NCI-H524 (cell line): ENCODE measurements at regions not wholly inside any gene's neighbourhood (a gene's known extent, or its start where the extent isn't known, plus 50 kb on each side); places are given as distances from the start of the nearest gene placed in this dataset.

ENCODE experiments used
- DNase-seq, 2 experiments: peaks; one replicate each; lab custom pipeline; 2025; lab: John Stamatoyannopoulos, UW

GRCh38 chr4:63814171-63814964 is 594.9 kb downstream of the TECRL start:
- DNase-seq: no peak

- no peak for DNase-seq
These were observed 610.1 kb downstream of the TECRL start for GRCh38 chr4:63799166-63799565.

DNA sequence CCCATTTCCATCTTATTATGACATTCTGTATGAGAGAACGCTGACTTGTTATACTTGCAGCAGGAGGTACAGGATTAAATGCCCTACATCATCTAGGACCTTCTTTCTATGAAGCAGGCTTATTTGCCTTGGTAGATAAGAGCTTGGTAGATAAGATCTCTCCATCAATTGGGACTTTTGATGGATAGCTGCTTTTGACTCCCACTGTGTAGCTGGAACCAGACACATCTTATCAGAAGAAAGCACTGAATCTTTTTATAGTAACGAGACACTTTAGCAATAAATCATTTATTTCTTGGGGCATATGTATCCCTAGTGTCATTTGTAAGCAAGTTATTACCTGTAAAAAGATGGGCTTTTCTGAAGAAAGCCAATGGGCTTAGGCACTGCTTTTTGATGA is 613.9 kb downstream of the TECRL start:
- DNase-seq: no peak

GRCh38 chr4:63790377-63790776 is 618.9 kb downstream of the TECRL start:
- no peak for DNase-seq

- no peak for DNase-seq
These were observed 621.0 kb downstream of the TECRL start for GRCh38 chr4:63788271-63788670.

DNA sequence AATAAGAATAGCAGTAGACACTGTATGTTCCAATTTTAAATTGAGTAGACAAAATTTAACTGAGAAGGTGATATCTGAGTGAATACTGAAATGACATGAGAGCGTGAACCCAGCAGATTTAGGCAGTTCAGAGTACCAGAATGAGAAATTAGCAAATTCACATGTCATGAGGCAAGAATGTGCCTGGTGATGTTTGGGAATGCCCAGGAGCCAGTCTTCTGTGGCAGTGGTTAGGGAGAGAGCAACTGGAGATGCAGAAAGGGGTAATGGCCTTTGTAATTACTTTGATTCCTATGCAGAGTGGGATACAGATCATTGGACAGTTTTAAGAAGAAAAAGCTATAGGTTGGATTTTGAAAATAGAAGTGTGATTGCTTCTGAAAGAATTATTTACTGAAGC is 621.9 kb downstream of the TECRL start:
- DNase-seq: no peak

DNA sequence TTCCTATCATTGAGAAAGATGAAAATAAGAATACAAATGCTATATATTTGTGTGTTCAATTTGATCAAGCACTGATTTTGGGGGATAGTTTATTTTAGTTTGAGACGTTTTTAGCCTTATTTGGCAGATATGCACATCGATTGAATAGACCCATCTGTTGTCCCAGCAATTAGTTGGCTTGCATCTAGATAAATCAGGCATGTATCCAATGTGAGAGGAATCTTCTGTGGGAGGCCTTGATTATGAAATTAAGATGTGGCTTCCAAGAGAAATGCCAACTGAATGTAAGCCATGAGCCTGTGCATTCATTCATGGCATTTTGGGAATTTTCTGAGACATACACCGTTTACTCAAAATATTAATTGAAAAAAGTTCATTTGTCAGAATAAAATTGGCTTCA is 623.1 kb downstream of the TECRL start:
- DNase-seq: no peak

DNA sequence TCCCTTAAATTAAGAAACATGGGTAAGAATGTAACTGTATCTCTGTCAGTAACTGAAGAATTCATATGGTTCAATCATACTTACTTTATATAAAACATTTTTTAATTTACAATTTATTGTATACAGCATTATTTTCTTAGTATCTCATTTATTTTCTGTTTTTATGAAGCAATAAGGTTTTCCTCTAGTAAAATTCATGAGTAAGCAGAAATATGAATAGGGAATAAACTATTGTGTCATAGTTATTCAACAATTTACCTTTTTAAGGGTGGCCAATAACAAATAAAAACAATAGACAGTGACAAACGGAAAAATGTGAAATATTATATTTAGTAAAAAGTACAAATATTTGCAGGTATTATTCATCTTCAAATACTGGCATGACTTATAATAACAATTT is 624.4 kb downstream of the TECRL start:
- no peak for DNase-seq

DNA sequence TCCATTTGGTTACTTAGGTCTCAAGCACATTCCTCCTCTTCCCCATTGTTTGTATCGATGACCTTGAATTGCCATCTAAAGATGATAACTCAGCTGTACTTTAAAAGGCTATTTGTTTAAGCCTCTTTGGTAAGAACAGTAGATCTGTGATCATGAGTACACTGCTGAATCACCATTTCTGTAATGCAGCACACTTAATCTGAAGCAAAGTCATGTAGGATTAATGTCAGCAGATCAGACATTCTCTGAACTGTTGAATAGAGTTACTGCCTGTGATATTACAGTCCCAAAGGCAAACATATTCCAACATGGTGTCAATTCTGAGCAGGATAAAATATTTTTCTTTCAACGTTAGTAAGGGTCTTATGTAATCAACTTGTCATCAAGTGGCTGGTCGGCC is 631.6 kb downstream of the TECRL start:
- no peak for DNase-seq

- DNase-seq: no peak
These were observed 644.9 kb downstream of the TECRL start for GRCh38 chr4:63764400-63764799.

DNA sequence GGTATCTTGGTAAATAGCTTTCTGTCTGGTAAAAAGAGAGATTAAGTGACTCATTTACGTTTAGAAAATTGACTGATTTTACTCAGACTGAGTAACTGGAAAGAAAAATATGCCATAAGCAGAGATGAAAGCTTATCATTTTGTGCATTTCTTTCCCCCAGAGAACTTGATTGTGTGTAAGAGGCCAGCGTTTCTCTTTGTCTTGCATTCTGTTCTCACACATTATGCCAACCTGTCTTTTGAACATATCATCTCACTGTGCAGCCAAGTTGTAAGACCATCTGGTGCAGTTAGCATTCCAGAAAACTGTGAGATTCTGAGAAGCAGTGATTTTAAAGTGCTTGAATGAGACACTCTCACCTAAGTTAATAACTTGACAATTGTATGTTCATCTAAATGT is 651.3 kb downstream of the TECRL start:
- peak in 1 of 2 experiments; percentile 12 for DNase-seq

- no peak for DNase-seq
These were observed 666.4 kb downstream of the TECRL start for GRCh38 chr4:63742882-63743281.

DNA sequence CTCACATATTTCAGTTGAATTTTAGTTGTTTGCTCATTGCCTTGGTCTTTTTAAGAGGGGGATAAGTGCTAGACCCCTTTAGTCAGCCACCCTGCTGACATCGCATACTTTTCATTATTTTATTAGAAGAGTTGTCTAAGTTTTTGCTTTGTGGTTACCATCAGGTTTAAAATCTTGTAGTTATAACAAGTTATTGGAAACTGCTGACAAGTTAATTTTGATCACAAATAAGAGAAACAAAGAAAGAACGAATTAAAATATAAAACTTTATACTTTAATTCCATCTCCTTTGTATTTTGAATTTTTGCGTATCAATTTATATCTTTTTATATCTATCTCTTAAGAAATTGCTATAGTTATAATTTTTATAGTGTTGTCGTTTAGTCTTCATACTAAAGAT is 679.7 kb downstream of the TECRL start:
- DNase-seq: no peak

- no peak for DNase-seq
These were observed 680.6 kb downstream of the TECRL start for GRCh38 chr4:63728480-63729177.

DNA sequence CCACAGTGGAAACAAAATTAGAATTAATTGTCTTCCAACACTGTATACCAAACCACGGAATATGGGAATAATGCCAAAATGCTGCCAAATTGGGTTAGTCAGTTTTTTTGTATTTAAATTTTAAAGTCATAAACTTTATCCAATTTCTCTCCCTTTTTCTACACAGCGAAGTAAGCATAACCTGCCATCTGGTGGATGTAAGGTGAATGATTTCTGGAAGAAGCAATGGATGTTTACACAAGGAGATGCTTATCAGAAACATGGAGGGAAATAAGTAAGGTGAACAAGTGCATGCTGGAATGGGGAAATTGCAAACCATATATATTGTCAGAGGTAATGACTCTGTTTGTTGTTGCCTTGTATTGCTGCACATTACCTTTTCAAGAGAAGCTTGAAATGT is 691.9 kb downstream of the TECRL start:
- peak in 1 of 2 experiments; percentile 33 for DNase-seq

DNA sequence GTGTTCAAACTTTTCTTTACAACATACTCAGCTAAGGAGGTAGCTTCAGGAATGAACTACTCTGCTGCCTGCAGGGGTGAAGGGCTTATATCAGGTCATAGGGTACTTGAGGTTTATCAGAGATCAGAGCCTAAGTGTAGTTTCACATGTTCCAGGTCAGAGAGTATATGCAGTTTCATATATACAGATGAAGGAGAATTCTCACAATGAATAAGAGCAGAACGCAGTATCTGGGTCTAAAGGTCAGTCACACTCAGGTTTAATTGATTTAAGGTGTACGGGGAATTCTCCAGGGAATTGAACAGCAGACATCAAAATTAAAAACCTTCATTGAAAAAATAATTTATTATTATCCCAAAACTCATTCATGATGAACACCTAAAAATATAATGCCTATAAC is 700.6 kb downstream of the TECRL start:
- DNase-seq: no peak

DNA sequence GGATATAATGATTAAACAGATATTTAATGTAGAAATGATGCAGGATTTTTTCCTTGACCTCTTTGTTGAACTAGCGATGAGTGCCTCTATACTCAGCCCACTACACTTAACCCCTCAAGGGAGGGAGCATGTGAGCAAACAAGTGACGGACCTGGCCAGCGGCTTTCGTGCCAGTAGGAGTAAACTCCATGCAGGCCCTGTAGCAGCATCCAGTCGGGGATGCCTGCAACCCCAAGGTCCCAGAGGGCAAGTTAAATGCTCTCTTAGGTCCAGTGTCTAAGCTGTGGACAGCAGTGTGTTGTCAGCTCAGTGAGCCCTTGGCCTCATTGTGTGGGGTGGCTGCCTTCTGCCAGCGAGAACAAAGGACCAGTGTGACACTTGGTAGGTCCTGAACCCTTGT is 708.7 kb downstream of the TECRL start:
- no peak for DNase-seq

GRCh38 chr4:63693321-63693720 is 715.9 kb downstream of the TECRL start:
- DNase-seq: no peak

GRCh38 chr4:63678358-63678931 is 730.8 kb downstream of the TECRL start:
- DNase-seq: no peak

DNA sequence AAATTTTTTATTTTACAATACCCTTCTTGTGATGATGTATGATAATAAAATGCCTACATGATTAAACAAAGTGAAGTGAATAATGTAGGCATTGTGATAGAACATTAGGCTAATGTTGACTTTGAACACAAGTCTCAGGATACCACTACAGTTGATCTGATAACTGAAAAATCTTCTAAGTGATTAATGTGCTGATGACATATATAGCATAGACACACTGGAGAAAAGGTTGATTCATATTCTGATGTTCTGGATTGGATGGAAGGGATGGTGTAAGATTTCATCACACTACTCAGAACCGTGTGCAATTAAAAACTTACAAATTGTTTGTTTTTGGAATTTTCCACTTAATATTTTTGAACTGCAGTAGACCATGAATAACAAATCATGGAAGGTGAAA is 738.5 kb downstream of the TECRL start:
- no peak for DNase-seq

DNA sequence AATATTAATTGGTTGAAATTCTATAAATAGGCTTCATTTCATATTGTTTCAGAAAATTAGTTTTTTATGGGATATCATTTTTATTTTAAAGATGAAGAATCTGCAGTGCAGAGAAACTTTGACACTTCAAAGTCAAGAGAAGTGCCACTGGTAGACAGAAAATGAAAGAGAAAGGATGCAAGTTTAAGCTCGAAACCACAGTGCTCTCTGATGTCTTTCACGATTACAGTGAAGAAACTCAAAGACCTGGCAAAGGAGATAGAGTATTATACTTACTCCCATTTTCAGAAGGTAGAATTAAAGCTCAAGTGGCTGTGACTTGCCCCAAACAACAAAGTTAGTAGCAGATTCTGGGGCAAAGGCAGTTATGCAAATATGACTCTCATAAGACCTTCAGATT is 745.4 kb downstream of the TECRL start:
- DNase-seq: no peak

DNA sequence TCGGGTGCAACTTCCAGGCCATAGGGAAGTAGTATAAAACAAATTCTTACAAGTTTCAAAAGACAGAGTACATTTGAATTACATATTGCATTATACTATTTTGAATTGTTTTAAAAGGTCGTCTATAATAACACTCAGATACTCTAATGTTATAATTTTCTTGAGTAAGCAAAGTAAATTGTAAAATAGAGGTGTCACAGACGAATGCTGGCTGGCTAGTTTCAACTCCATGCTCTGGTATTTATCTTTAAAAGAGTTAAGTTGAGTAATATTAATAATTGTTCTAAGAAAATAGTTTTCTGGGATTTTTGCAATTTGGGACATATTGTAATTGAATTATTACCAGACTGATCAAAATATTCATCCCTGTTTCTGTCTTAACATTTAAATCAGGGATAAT is 764.9 kb downstream of the TECRL start:
- no peak for DNase-seq

- DNase-seq: no peak
These were observed 772.0 kb downstream of the TECRL start for GRCh38 chr4:63637270-63637669.
